Calu3 (cell line): ENCODE measurements at regions not wholly inside any gene's neighbourhood (a gene's known extent, or its start where the extent isn't known, plus 50 kb on each side); places are given as distances from the start of the nearest gene placed in this dataset.

Source experiments
- BruUV-seq: library from RNA; stranded (reverse); fragments of 400-500 nt; replicated peaks from 2 replicates; lab custom pipeline; 2021; lab: Mats Ljungman, UMichigan
- CTCF ChIA-PET: fragments of 300-600 bp; sonication (Branson Sonifier 250); formaldehyde crosslinking; loops from one replicate; lab custom pipeline; 2022; ENCODE audit warnings: antibody characterized with exemption; lab: Charles Lee
- DNase-seq: peaks from one replicate; pipeline ENCODE4 v3.0.0; 2022
- H3K27ac Mint-ChIP-seq: one replicate; pipeline ENCODE4 v1.8.0; 2022; ENCODE audit warnings: mixed read lengths; ENCODE audit not compliant: unreplicated experiment
- H3K27me3 Mint-ChIP-seq: one replicate; pipeline ENCODE4 v1.8.0; 2022; ENCODE audit warnings: mixed read lengths; ENCODE audit not compliant: unreplicated experiment
- H3K36me3 Mint-ChIP-seq: one replicate; pipeline ENCODE4 v1.8.0; 2022; ENCODE audit warnings: mild to moderate bottlenecking, moderate library complexity, mixed read lengths; ENCODE audit not compliant: insufficient read depth, unreplicated experiment
- H3K4me1 Mint-ChIP-seq: one replicate; pipeline ENCODE4 v1.8.0; 2022; ENCODE audit warnings: mild to moderate bottlenecking, low read depth, mixed read lengths; ENCODE audit not compliant: unreplicated experiment
- H3K4me3 Mint-ChIP-seq: one replicate; pipeline ENCODE4 v1.8.0; 2022; ENCODE audit warnings: mild to moderate bottlenecking, low read depth, moderate library complexity, mixed read lengths; ENCODE audit not compliant: unreplicated experiment
- H3K9me3 Mint-ChIP-seq: one replicate; pipeline ENCODE4 v1.8.0; 2022; ENCODE audit warnings: low read depth, mixed read lengths; ENCODE audit not compliant: unreplicated experiment
- intact Hi-C: fragments of 100-400 bp; cut with micrococcal nuclease; formaldehyde crosslinking; loops from one replicate; pipeline ENCODE4 v1.10.0; 2022; ENCODE audit not compliant: unreplicated experiment
- TF ChIP-seq, protein P1 (sequence below): fragments of 200-600 bp; IDR thresholded peaks from one replicate; pipeline ENCODE4 v1.8.0; 2022; ENCODE audit warnings: antibody characterized with exemption; ENCODE audit not compliant: unreplicated experiment

DNA sequence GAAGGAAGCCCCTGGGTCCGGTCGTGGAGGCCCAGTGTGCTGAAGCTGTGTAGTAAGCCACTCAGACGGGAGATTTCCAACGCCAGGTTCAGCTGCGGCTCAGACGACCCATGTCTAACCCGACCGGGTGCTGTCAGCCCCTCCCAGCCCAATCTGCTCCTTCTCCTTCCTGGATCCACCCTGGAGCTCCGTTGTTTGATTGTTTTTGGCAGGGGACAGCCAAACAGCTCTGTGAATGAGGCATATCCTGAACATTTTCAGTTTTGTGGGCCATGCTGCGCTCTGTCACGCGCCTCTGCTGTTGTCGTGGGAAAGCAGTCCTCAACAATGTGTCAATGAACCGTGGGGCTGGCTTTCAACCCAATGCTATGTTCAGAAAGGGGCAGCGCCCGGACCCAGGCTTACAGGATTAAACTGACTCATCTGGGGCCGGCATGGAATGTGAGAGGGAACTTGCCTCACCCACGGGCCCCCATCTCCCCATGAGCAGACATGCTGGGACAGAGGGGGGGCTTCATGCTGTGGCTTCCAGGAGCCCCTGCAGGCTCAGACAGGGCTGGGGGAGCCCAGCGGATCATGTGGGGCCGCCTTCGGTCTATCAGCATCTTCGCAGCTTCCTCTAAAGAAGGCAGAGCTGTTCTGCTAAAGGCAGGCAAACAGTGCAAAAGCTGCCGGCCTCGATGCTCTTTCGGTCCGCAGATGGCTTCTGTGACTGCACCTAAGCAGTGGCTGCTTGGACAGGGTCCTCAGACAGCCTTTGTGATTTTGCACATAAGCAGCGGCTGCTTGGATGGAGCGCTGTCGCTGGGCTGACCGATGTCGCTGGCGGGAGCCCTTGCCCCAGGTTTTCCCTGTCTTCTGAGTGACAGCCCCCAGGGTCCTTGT is 101.7 kb downstream of the RIPK4 start:
- intact Hi-C loops, result loop anchor here (5.0 kb wide), 2 partner anchors 48 to 102 kb away; partner anchors contain the start of gene RIPK4
- CTCF ChIA-PET, result interaction anchor here (0.9 to 1.7 kb wide), 6 partner anchors 13 to 112 kb away, joined by 3 to 5 read pairs (median 4); no protein-coding TSS in a partner anchor
- H3K9me3 Mint-ChIP-seq, result no peaks in the 10 kb centered on the region
- BruUV-seq, result no TSS peak
- peaks cover 32% of the 10 kb centered on the region for H3K4me1 Mint-ChIP-seq
- H3K27me3 Mint-ChIP-seq, result no peaks in the 10 kb centered on the region
- peak overlapping the region; percentile 60 for H3K27ac Mint-ChIP-seq
- H3K4me3 Mint-ChIP-seq, result peak overlapping the region; percentile 54
- TF ChIP-seq, protein P1, sequence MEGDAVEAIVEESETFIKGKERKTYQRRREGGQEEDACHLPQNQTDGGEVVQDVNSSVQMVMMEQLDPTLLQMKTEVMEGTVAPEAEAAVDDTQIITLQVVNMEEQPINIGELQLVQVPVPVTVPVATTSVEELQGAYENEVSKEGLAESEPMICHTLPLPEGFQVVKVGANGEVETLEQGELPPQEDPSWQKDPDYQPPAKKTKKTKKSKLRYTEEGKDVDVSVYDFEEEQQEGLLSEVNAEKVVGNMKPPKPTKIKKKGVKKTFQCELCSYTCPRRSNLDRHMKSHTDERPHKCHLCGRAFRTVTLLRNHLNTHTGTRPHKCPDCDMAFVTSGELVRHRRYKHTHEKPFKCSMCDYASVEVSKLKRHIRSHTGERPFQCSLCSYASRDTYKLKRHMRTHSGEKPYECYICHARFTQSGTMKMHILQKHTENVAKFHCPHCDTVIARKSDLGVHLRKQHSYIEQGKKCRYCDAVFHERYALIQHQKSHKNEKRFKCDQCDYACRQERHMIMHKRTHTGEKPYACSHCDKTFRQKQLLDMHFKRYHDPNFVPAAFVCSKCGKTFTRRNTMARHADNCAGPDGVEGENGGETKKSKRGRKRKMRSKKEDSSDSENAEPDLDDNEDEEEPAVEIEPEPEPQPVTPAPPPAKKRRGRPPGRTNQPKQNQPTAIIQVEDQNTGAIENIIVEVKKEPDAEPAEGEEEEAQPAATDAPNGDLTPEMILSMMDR, result no peak
- DNase-seq, result no peak
- H3K36me3 Mint-ChIP-seq, result peaks cover 4% of the 10 kb centered on the region

DNA sequence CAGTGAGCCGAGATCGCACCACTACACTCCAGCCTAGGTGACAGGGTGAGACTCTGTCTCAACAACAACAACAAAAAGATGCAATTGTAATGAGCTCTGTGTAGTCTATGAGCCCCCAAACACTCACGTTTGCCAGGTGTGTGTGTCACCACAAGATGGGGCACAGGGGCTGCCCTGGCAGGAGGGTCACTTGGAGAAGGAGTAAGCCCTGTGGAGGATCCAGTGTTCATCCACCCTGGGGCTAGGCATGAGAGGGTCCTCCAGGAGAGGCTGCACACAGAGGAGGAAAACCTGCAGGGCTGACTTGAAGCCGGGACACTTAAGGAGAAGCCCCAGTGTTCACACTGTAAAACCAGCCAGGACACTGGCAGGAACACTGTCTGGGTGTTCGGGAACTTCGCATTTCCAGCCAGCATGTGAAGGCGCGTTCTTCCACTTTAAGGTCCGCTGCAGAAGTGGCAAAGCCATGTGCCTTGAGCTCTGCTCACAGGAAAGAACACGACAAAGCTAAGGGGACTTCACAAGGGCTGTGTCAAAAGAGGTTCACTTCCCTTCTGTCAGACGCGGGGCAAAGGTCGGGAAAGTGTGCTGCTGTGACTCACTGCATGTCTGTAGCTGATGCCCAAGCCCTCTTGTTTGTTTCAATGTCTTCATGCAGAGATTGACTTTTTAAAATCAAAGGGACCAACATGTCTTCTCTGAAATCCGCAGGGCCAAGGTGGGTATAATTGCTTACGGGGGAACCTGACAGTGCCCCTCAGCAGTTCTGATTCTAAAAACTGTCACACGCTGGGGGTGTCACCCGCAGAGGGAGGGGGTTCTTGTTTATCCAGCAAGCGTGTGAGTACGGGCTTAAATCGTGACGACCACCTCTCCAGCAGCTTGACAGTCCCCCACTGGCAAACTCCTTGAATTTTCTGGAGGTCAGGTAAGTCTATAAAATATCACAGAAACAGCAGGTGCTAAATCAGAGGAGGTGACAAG is 102.8 kb downstream of the RIPK4 start:
- no peaks in the 10 kb centered on the region for H3K27me3 Mint-ChIP-seq
- H3K4me3 Mint-ChIP-seq, result peak overlapping the region; percentile 54
- H3K36me3 Mint-ChIP-seq, result peaks cover 4% of the 10 kb centered on the region
- CTCF ChIA-PET, result interaction anchor here (0.7 to 1.7 kb wide), 6 partner anchors 16 to 113 kb away, joined by 3 to 5 read pairs (median 4); no protein-coding TSS in a partner anchor
- DNase-seq, result peak; percentile 64
- no TSS peak for BruUV-seq
- peak overlapping the region; percentile 88 for H3K27ac Mint-ChIP-seq
- H3K4me1 Mint-ChIP-seq, result peaks cover 32% of the 10 kb centered on the region
- intact Hi-C loops, result loop anchor here (5.0 kb wide), 2 partner anchors 47 to 103 kb away; partner anchors contain the start of gene RIPK4
- H3K9me3 Mint-ChIP-seq, result no peaks in the 10 kb centered on the region
- TF ChIP-seq, protein P1, result no peak

DNA sequence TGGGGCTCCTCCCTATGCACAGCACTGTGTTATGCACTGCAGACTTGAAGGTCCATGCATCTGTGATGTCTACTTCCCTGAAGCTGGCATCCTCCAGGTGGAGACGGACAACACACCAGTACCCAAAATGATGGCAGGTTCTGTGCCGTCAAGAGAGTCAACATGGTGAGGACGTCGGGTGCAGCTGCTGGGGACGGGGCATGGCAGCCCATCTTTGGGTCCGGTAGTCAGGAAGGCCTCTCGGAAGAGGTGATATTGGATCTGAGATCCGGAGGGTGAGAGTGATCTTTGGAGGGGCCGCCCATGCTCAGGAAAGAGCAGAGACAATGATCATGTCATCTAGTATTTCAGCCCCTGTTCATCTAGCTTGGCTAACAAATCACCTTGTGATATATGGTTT is 104.1 kb downstream of the RIPK4 start:
- no TSS peak for BruUV-seq
- Mint-ChIP-seq H3K27me3 (no peaks in the 10 kb centered on the region), H3K9me3 (no peaks in the 10 kb centered on the region), H3K36me3 (peaks cover 4% of the 10 kb centered on the region), H3K4me1 (peaks cover 45% of the 10 kb centered on the region), H3K4me3 (no peak overlapping the region), H3K27ac (no peak overlapping the region)
- CTCF ChIA-PET, result no interaction called here
- no peak for DNase-seq
- intact Hi-C loops, result loop anchor here (5.0 kb wide), 2 partner anchors 45 to 105 kb away; partner anchors contain the start of gene RIPK4
- TF ChIP-seq, protein P1, result no peak

DNA sequence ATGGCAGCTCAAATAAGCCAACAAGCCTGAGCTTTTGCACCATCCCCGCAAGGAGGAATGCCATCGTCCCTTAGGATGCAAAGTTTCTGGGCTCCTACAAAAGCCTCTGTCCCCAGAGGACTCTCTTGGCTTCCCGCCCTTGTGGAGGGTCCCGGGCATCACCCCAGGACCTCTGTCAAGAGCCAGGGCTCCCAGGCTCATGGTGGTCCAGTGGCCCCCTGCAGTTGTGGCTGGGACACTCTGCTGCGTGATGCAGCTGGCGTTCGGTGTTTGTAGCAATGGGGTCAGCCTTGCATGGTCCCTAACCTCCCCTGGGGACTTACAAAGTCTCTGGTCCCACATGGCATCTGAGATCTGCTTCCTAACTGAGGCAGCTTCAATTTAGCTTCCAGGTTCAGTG is 104.7 kb downstream of the RIPK4 start:
- Mint-ChIP-seq H3K36me3 (peaks cover 4% of the 10 kb centered on the region), H3K27me3 (no peaks in the 10 kb centered on the region), H3K4me1 (peaks cover 51% of the 10 kb centered on the region), H3K27ac (no peak overlapping the region), H3K4me3 (no peak overlapping the region), H3K9me3 (no peaks in the 10 kb centered on the region)
- TF ChIP-seq, protein P1, result no peak
- CTCF ChIA-PET, result no interaction called here
- intact Hi-C loops, result loop anchor here (5.0 kb wide), 2 partner anchors 45 to 105 kb away; partner anchors contain the start of gene RIPK4
- DNase-seq, result no peak
- BruUV-seq, result no TSS peak
